ENCODE measurements at regions not wholly inside any gene's neighbourhood (a gene's known extent, or its start where the extent isn't known, plus 50 kb on each side); places are given as distances from the start of the nearest gene placed in this dataset.

GRCh38 chr4:125382995-125383394, 68.2 kb downstream of the FAT4 start:
- TF ChIP-seq CTCF (IDR thresholded peaks at IDR 0.05; ENCODE audit: unreplicated experiment) = no peak
- Mint-ChIP-seq H3K27me3 (ENCODE audit: unreplicated experiment) (peaks cover 2% of the 10 kb centered on the region), H3K4me3 (ENCODE audit: unreplicated experiment) (no peak overlapping the region), H3K4me1 (ENCODE audit: unreplicated experiment) (peaks cover 4% of the 10 kb centered on the region), H3K9me3 (ENCODE audit: unreplicated experiment) (no peaks in the 10 kb centered on the region), H3K27ac (ENCODE audit: unreplicated experiment) (no peak overlapping the region), H3K36me3 (ENCODE audit: low read depth, unreplicated experiment) (peaks cover 5% of the 10 kb centered on the region)
- no peak for DNase-seq (ENCODE audit: low spot score)

- no peak for TF ChIP-seq CTCF (IDR thresholded peaks at IDR 0.05; ENCODE audit: unreplicated experiment)
- no peak overlapping the region for H3K27ac Mint-ChIP-seq (ENCODE audit: unreplicated experiment)
- no peak overlapping the region for H3K4me3 Mint-ChIP-seq (ENCODE audit: unreplicated experiment)
- H3K27me3 Mint-ChIP-seq (ENCODE audit: unreplicated experiment) = peaks cover 2% of the 10 kb centered on the region
- DNase-seq (ENCODE audit: low spot score) = no peak
- H3K36me3 Mint-ChIP-seq (ENCODE audit: low read depth, unreplicated experiment) = peaks cover 12% of the 10 kb centered on the region
- no peaks in the 10 kb centered on the region for H3K9me3 Mint-ChIP-seq (ENCODE audit: unreplicated experiment)
- H3K4me1 Mint-ChIP-seq (ENCODE audit: unreplicated experiment) = peaks cover 11% of the 10 kb centered on the region
Observed at GRCh38 chr4:125387770-125388169, 73.0 kb downstream of the FAT4 start.

- Mint-ChIP-seq H3K27ac (ENCODE audit: unreplicated experiment) (no peak overlapping the region), H3K36me3 (ENCODE audit: low read depth, unreplicated experiment) (peaks cover 12% of the 10 kb centered on the region), H3K4me1 (ENCODE audit: unreplicated experiment) (peaks cover 12% of the 10 kb centered on the region), H3K27me3 (ENCODE audit: unreplicated experiment) (peaks cover 2% of the 10 kb centered on the region), H3K4me3 (ENCODE audit: unreplicated experiment) (no peak overlapping the region), H3K9me3 (ENCODE audit: unreplicated experiment) (no peaks in the 10 kb centered on the region)
- DNase-seq (ENCODE audit: low spot score) = no peak
- no peak for TF ChIP-seq CTCF (IDR thresholded peaks at IDR 0.05; ENCODE audit: unreplicated experiment)
Observed at GRCh38 chr4:125388613-125389012, 73.9 kb downstream of the FAT4 start.

- Mint-ChIP-seq H3K27ac (ENCODE audit: unreplicated experiment) (no peak overlapping the region), H3K27me3 (ENCODE audit: unreplicated experiment) (peaks cover 2% of the 10 kb centered on the region)
Observed at GRCh38 chr4:125389713-125390112, 75.0 kb downstream of the FAT4 start.

GRCh38 chr4:125390126-125390525, 75.4 kb downstream of the FAT4 start:
- no peak for TF ChIP-seq CTCF (IDR thresholded peaks at IDR 0.05; ENCODE audit: unreplicated experiment)
- DNase-seq (ENCODE audit: low spot score) = no peak

More at GRCh38 chr4:125389713-125390112, 75.0 kb downstream of the FAT4 start:
- Mint-ChIP-seq H3K9me3 (ENCODE audit: unreplicated experiment) (no peaks in the 10 kb centered on the region), H3K4me3 (ENCODE audit: unreplicated experiment) (no peak overlapping the region), H3K36me3 (ENCODE audit: low read depth, unreplicated experiment) (peaks cover 12% of the 10 kb centered on the region), H3K4me1 (ENCODE audit: unreplicated experiment) (peaks cover 15% of the 10 kb centered on the region)
- no peak for DNase-seq (ENCODE audit: low spot score)
- no peak for TF ChIP-seq CTCF (IDR thresholded peaks at IDR 0.05; ENCODE audit: unreplicated experiment)

More at GRCh38 chr4:125390126-125390525, 75.4 kb downstream of the FAT4 start:
- Mint-ChIP-seq H3K27me3 (ENCODE audit: unreplicated experiment) (peaks cover 2% of the 10 kb centered on the region), H3K4me1 (ENCODE audit: unreplicated experiment) (peaks cover 15% of the 10 kb centered on the region), H3K4me3 (ENCODE audit: unreplicated experiment) (peak overlapping the region; percentile 38), H3K36me3 (ENCODE audit: low read depth, unreplicated experiment) (peaks cover 12% of the 10 kb centered on the region), H3K27ac (ENCODE audit: unreplicated experiment) (peak overlapping the region; percentile 54), H3K9me3 (ENCODE audit: unreplicated experiment) (no peaks in the 10 kb centered on the region)
